Karpas-422 (cell line): ENCODE measurements at regions not wholly inside any gene's neighbourhood (a gene's known extent, or its start where the extent isn't known, plus 50 kb on each side); places are given as distances from the start of the nearest gene placed in this dataset.

Experiments used
- DNase-seq: peaks from one replicate; pipeline ENCODE4 v3.0.0-alpha.2; 2015
- H2AFZ ChIP-seq: fragments of 200-600 bp; sonication (generic); 2 replicates; pipeline ENCODE4 v1.6.1; 2014; ENCODE audit warnings: antibody characterized with exemption, low read length, mixed read lengths
- H3K27ac ChIP-seq: fragments of 200-600 bp; sonication (generic); 2 replicates; pipeline ENCODE4 v1.5.1; 2014; ENCODE audit warnings: mild to moderate bottlenecking, low read length, moderate library complexity
- H3K27me3 ChIP-seq: fragments of 200-600 bp; sonication (generic); 2 replicates; pipeline ENCODE4 v1.6.1; 2014; ENCODE audit warnings: low read length, mixed read lengths
- H3K36me3 ChIP-seq: fragments of 200-600 bp; sonication (generic); 2 replicates; pipeline ENCODE4 v1.6.1; 2014; ENCODE audit warnings: low read length, mixed read lengths; ENCODE audit not compliant: insufficient read depth
- H3K4me1 ChIP-seq: fragments of 200-600 bp; sonication (generic); 2 replicates; pipeline ENCODE4 v1.6.1; 2014; ENCODE audit warnings: mild to moderate bottlenecking, low read length, mixed read lengths
- H3K4me2 ChIP-seq: fragments of 200-600 bp; sonication (generic); 2 replicates; pipeline ENCODE4 v1.6.1; 2014; ENCODE audit warnings: low read length, low read depth, mild to moderate bottlenecking; ENCODE audit not compliant: poor library complexity, severe bottlenecking
- H3K4me3 ChIP-seq: fragments of 200-600 bp; sonication (generic); 2 replicates; pipeline ENCODE4 v1.5.1; 2014; ENCODE audit warnings: mild to moderate bottlenecking, antibody characterized with exemption, low read length, mixed read lengths
- H3K79me2 ChIP-seq: fragments of 200-600 bp; sonication (generic); 2 replicates; pipeline ENCODE4 v1.6.1; 2014; ENCODE audit warnings: mild to moderate bottlenecking, low read length, mixed read lengths
- H3K9ac ChIP-seq: fragments of 200-600 bp; sonication (generic); 2 replicates; pipeline ENCODE4 v1.6.0; 2014; ENCODE audit warnings: low read length
- H3K9me2 ChIP-seq: fragments of 200-600 bp; sonication (generic), shearing (Covaris generic); replicated peaks from 2 replicates; pipeline ENCODE4 v1.6.0; 2014; ENCODE audit warnings: mild to moderate bottlenecking, low read length, moderate library complexity; ENCODE audit not compliant: insufficient read depth
- H3K9me3 ChIP-seq: fragments of 300-700, 200-600 bp; sonication (generic); 2 replicates; pipeline ENCODE4 v1.6.1; 2014; ENCODE audit warnings: low read length, mixed read lengths
- H4K20me1 ChIP-seq: fragments of 200-600 bp; sonication (generic); 2 replicates; pipeline ENCODE4 v1.6.1; 2014; ENCODE audit warnings: mild to moderate bottlenecking, antibody characterized with exemption, low read length, low read depth; ENCODE audit not compliant: insufficient read depth

DNA sequence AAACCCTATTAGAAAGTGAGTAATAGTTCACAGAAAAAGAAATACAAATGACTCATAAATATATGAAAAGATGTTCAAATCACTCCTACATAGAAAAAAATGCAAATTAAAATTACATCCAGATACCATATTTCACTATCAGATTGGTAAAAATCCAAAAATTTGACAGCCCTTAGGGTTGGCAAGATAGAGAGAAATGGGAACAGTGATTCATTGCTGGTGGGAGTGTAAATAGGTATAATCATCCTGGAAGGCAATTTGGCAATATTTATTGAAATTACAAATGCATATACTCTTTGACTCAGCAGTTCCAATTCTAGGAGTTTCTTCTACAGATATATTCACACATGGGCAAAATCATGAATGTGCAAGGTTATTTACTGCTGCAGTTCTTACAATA lies 273.5 kb downstream of the NR2F1-AS1 start:
- Histone ChIP-seq H3K27ac (no peak overlapping the region), H3K9ac (no peak overlapping the region), H3K9me2 (no peaks in the 10 kb centered on the region), H3K4me1 (no peaks in the 10 kb centered on the region), H3K79me2 (no peaks in the 10 kb centered on the region), H3K9me3 (no peaks in the 10 kb centered on the region), H3K27me3 (no peaks in the 10 kb centered on the region), H3K4me3 (no peak overlapping the region), H2AFZ (no peak overlapping the region), H4K20me1 (no peaks in the 10 kb centered on the region), H3K36me3 (no peaks in the 10 kb centered on the region), H3K4me2 (no peak overlapping the region)
- DNase-seq: no peak

DNA sequence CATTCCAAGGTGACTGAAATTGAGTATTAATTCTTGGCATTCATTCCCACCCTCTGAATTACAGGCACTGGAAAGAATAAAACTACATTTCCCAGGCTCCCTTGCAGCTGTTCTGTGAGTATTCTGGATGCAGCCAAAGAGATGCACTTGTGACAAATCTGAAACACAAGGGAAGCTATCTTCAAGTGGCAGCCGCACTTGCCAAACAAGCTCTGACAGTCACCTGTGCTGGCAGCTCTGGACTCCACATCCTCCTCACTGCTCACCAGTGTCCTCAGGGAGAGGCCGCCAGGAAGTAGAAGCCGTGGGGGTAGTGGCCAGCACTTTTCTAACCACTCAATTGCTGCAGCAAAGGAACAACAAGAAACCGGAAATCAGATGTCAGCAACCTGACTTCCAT lies 275.0 kb downstream of the NR2F1-AS1 start:
- H3K9ac ChIP-seq: no peak overlapping the region
- no peaks in the 10 kb centered on the region for H3K36me3 ChIP-seq
- no peaks in the 10 kb centered on the region for H3K9me2 ChIP-seq
- H3K27ac ChIP-seq: no peak overlapping the region
- no peaks in the 10 kb centered on the region for H4K20me1 ChIP-seq
- H3K4me3 ChIP-seq: no peak overlapping the region
- H3K4me1 ChIP-seq: no peaks in the 10 kb centered on the region
- no peak overlapping the region for H3K4me2 ChIP-seq
- no peaks in the 10 kb centered on the region for H3K79me2 ChIP-seq
- no peaks in the 10 kb centered on the region for H3K27me3 ChIP-seq
- H3K9me3 ChIP-seq: no peaks in the 10 kb centered on the region
- no peak for DNase-seq
- no peak overlapping the region for H2AFZ ChIP-seq

DNA sequence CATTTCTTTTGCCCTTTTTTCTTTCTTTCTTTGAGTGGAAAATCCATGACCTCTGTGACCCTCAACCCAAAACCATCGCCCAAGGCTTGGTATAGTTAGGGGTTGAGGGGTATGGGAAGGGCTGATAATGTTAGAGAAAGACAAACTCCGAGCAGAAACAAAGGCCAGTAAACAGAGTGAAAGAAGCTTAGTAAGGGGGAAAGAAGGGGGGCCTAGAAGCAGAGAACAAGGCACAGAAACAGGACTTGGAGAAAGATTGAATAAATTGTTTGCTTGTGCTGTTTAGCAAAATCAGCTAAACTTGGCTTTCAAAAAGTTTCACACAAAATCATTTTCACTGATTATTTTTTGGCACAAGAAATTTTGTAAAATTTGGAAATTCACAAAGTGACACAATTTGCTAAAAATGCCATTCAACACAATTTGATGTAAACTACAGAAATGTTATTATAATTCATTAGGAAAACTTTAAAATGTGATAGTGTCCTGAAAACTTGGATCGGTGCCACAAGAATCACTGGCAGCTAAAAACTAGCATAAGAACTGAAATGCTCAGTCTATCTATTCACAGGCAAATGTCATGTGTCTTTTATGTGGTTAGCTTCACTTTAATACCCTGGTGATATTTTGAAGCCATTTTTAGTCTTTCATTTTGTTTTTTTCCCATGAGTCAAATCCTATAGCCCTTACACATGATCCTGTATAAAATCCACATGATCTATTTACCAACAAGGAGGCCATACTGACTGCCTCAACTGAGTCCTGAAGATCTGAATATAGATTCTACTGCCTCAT lies 276.4 kb downstream of the NR2F1-AS1 start:
- no peak overlapping the region for H3K9ac ChIP-seq
- no peaks in the 10 kb centered on the region for H3K9me3 ChIP-seq
- H4K20me1 ChIP-seq: no peaks in the 10 kb centered on the region
- no peaks in the 10 kb centered on the region for H3K36me3 ChIP-seq
- H3K9me2 ChIP-seq: no peaks in the 10 kb centered on the region
- no peak for DNase-seq
- no peak overlapping the region for H2AFZ ChIP-seq
- no peak overlapping the region for H3K4me3 ChIP-seq
- no peak overlapping the region for H3K27ac ChIP-seq
- H3K4me1 ChIP-seq: no peaks in the 10 kb centered on the region
- no peaks in the 10 kb centered on the region for H3K79me2 ChIP-seq
- no peak overlapping the region for H3K4me2 ChIP-seq
- H3K27me3 ChIP-seq: no peaks in the 10 kb centered on the region

DNA sequence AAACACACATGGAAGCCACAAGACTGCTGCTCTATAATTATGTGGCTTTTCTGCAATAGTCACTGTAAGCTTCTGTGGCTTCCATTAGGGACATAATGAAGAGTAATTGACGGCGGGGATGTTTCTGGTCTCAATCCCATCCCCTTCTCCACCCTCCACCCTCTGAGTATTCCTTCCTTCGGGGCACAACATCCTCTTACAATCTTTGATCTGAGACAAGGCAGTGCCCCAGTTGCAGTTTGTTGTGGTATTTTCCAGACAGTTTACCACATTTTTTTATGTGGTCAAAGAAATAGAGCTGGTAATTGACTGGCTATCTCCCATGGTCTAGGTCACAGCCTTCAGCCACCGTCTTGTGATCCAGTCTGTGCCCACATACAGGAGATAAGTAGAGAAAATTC lies 277.7 kb downstream of the NR2F1-AS1 start:
- H3K9me2 ChIP-seq: no peaks in the 10 kb centered on the region
- no peak overlapping the region for H3K27ac ChIP-seq
- no peak overlapping the region for H3K4me3 ChIP-seq
- no peaks in the 10 kb centered on the region for H3K27me3 ChIP-seq
- H4K20me1 ChIP-seq: no peaks in the 10 kb centered on the region
- H3K9ac ChIP-seq: no peak overlapping the region
- no peak for DNase-seq
- H3K4me1 ChIP-seq: no peaks in the 10 kb centered on the region
- no peak overlapping the region for H3K4me2 ChIP-seq
- no peak overlapping the region for H2AFZ ChIP-seq
- H3K9me3 ChIP-seq: no peaks in the 10 kb centered on the region
- H3K36me3 ChIP-seq: no peaks in the 10 kb centered on the region
- no peaks in the 10 kb centered on the region for H3K79me2 ChIP-seq

DNA sequence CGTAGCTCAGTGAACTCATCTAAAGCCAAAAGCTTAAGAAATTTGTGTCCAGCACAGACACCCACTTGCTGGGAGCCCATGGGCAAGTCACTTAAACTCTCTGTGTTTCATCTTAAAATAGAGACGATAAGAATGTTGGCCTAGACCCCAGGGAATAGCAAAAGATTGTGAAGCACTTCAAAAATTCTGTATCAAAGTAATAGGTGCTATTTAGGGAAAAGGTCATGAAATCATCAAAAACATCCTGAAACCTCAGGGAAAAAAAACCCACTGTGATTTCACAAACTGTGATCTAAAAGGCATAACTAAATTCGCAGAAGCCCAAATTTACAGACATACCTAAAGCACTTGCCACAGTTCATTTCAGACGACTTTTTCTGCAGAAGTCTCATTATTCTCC lies 278.3 kb downstream of the NR2F1-AS1 start:
- no peak overlapping the region for H3K27ac ChIP-seq
- DNase-seq: no peak

DNA sequence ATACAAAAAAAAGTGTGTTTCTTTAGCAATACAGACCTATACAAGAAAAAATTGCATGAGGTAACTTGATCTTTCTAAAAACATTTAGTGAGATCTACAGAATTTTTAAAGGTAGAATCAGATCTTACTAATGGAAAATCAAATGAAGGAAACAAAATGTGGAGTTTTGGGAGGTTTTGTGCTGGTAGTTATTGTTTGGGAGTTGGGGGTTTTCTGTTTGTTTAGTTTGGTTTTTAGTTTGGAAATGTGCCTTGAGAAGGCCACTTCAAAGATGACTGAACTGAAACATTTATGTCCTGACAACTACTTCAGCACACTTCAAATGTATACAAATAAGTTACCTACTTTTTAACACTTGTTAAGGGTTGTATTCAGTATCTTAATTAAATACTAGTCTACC lies 280.1 kb downstream of the NR2F1-AS1 start:
- H3K9ac ChIP-seq: no peak overlapping the region
- no peak overlapping the region for H3K27ac ChIP-seq
- H4K20me1 ChIP-seq: no peaks in the 10 kb centered on the region
- no peaks in the 10 kb centered on the region for H3K36me3 ChIP-seq
- DNase-seq: no peak
- no peaks in the 10 kb centered on the region for H3K4me1 ChIP-seq
- no peak overlapping the region for H2AFZ ChIP-seq
- H3K79me2 ChIP-seq: no peaks in the 10 kb centered on the region
- no peaks in the 10 kb centered on the region for H3K9me2 ChIP-seq
- H3K9me3 ChIP-seq: no peaks in the 10 kb centered on the region
- no peaks in the 10 kb centered on the region for H3K27me3 ChIP-seq
- H3K4me2 ChIP-seq: no peak overlapping the region
- H3K4me3 ChIP-seq: no peak overlapping the region

More for the DNA sequence above, 278.3 kb downstream of the NR2F1-AS1 start:
- Histone ChIP-seq H3K9me2 (no peaks in the 10 kb centered on the region), H3K9ac (no peak overlapping the region), H4K20me1 (no peaks in the 10 kb centered on the region), H3K36me3 (no peaks in the 10 kb centered on the region), H3K4me1 (no peaks in the 10 kb centered on the region), H3K9me3 (no peaks in the 10 kb centered on the region), H3K4me3 (no peak overlapping the region), H3K27me3 (no peaks in the 10 kb centered on the region), H3K4me2 (no peak overlapping the region), H3K79me2 (no peaks in the 10 kb centered on the region), H2AFZ (no peak overlapping the region)

DNA sequence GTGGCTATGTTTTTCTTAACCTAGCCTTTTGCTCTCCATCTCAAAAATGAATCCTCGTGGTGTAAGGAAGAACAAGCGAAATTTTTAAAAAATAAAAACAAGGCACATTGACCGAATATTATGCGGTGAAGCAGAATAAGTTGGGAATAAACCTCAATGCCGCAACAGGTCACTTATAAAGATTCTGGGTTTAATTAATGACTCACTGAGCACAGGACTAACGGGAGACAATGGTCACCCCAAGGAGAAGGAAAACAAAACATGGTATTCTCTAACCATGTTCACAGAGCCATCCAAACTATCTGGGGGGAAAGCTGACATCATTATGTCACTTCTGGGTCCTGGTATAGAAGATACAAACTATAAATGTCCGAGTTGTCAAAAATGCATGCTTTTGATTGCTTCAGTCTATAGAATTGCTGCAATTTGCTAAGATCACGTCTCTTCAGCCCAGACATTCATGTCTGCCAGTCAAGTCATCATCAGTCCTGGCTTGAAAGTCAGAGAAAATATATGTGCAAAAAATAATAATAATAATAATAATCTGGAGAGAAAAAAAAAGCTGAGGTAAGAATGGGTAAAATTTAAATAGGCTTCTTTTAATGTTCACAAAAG lies 280.6 kb downstream of the NR2F1-AS1 start:
- H3K79me2 ChIP-seq: no peaks in the 10 kb centered on the region
- no peaks in the 10 kb centered on the region for H3K27me3 ChIP-seq
- no peaks in the 10 kb centered on the region for H3K9me3 ChIP-seq
- H3K4me1 ChIP-seq: no peaks in the 10 kb centered on the region
- H2AFZ ChIP-seq: no peak overlapping the region
- no peak overlapping the region for H3K27ac ChIP-seq
- H4K20me1 ChIP-seq: no peaks in the 10 kb centered on the region
- DNase-seq: no peak
- H3K4me2 ChIP-seq: no peak overlapping the region
- no peak overlapping the region for H3K4me3 ChIP-seq
- no peak overlapping the region for H3K9ac ChIP-seq
- no peaks in the 10 kb centered on the region for H3K9me2 ChIP-seq
- H3K36me3 ChIP-seq: no peaks in the 10 kb centered on the region

DNA sequence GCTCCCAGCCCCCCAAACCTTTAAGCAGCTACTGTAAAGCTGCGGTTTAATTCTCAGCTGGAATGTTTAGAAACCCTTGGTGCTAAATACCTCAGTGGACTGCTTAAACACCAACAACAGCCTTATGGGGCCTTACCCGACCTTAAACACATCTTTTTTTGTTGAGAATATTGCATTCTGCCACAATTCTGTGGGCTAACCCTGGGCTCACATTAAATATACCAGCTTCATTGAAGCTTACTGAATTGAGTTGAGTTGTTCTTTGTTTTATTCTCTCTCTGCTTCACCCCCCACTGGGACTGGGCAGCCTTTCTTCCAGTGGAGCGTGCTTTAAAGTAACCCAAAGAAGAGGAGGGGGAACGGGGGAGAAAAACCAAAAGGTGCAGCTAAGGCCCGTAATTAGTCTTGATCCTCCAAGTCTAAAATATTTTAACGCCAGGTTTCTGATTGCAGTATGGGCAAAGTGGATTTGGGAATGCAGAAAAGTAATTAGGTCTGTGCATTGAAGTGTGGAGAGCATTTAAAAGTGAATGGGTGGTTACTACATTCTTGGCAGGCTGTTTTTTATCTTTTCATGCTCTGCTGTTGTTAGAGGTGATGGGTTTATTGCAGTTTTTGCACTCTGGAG lies 281.2 kb downstream of the NR2F1-AS1 start:
- no peak for DNase-seq
- H3K9ac ChIP-seq: no peak overlapping the region
- no peaks in the 10 kb centered on the region for H3K79me2 ChIP-seq
- H3K4me1 ChIP-seq: no peaks in the 10 kb centered on the region
- no peak overlapping the region for H3K4me2 ChIP-seq
- no peaks in the 10 kb centered on the region for H3K27me3 ChIP-seq
- no peak overlapping the region for H2AFZ ChIP-seq
- no peaks in the 10 kb centered on the region for H3K36me3 ChIP-seq
- no peaks in the 10 kb centered on the region for H4K20me1 ChIP-seq
- no peak overlapping the region for H3K4me3 ChIP-seq
- H3K9me2 ChIP-seq: no peaks in the 10 kb centered on the region
- no peak overlapping the region for H3K27ac ChIP-seq
- H3K9me3 ChIP-seq: no peaks in the 10 kb centered on the region
